GM12865 (cell line): ENCODE measurements at regions not wholly inside any gene's neighbourhood (a gene's known extent, or its start where the extent isn't known, plus 50 kb on each side); places are given as distances from the start of the nearest gene placed in this dataset.
"Not testable (repeated sequence)": the region's sequence is repeated elsewhere in the genome, so short reads cannot be mapped to it uniquely, and the experiment has no call there.

Experiments used
- DNase-seq: peaks from one replicate; pipeline ENCODE4 v3.0.0; 2010; ENCODE audit warnings: low read depth
- H3K4me3 ChIP-seq: 2 replicates; pipeline ENCODE4 v1.5.1; 2011; ENCODE audit warnings: mild to moderate bottlenecking, low read depth, low read length, control low read depth
- TF ChIP-seq, protein P1 (sequence below): IDR thresholded peaks from 2 replicates; pipeline ENCODE4 v1.5.1; 2011; ENCODE audit warnings: low read length, control low read depth, low read depth, inconsistent platforms; ENCODE audit not compliant: insufficient read depth; ENCODE audit errors: missing control alignments

GRCh38 chr17:71192039-71192555 is 928.7 kb upstream of the SOX9 start:
- DNase-seq = no peak
- TF ChIP-seq, protein P1, sequence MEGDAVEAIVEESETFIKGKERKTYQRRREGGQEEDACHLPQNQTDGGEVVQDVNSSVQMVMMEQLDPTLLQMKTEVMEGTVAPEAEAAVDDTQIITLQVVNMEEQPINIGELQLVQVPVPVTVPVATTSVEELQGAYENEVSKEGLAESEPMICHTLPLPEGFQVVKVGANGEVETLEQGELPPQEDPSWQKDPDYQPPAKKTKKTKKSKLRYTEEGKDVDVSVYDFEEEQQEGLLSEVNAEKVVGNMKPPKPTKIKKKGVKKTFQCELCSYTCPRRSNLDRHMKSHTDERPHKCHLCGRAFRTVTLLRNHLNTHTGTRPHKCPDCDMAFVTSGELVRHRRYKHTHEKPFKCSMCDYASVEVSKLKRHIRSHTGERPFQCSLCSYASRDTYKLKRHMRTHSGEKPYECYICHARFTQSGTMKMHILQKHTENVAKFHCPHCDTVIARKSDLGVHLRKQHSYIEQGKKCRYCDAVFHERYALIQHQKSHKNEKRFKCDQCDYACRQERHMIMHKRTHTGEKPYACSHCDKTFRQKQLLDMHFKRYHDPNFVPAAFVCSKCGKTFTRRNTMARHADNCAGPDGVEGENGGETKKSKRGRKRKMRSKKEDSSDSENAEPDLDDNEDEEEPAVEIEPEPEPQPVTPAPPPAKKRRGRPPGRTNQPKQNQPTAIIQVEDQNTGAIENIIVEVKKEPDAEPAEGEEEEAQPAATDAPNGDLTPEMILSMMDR = no peak
- no peak overlapping the region for H3K4me3 ChIP-seq

DNA sequence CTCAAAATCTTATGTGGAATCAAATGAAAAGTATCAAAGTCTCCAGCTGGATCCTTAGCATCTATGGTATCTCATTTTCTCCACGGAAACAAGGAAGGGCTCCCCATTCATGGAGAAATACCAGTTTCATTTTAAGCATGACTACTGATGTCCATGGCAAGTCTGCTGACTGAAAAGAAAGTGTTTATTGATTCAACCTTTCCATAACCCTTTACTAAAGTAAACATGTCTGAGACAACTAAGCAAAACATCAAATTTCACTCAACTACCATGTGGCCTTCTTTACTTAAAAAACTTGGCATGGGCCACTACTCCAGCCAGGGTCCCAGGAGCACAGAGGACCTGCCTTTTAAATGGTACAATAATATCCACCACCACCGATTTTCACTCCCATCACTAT is 928.0 kb upstream of the SOX9 start:
- H3K4me3 ChIP-seq = no peak overlapping the region
- TF ChIP-seq, protein P1 = no peak
- DNase-seq = no peak

DNA sequence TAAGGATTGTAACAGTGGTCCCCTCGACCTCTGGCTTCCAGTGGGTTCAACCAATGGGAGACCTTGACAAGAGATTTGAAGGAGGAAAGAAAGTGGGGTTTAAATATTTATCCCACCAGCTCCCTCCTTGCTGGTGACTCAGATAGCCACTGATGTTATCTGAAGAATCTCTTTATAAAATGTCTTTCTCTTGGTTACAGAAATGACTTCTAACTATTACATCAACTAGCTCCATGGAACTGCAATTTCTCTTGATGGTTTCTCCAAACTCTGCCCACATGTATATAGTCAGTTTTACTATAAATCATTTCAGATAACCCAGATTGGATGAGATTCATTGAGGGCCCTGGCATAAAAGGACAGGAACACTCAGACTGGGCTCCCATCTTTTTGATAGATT is 920.2 kb upstream of the SOX9 start:
- TF ChIP-seq, protein P1 = no peak
- H3K4me3 ChIP-seq = no peak overlapping the region
- no peak for DNase-seq

DNA sequence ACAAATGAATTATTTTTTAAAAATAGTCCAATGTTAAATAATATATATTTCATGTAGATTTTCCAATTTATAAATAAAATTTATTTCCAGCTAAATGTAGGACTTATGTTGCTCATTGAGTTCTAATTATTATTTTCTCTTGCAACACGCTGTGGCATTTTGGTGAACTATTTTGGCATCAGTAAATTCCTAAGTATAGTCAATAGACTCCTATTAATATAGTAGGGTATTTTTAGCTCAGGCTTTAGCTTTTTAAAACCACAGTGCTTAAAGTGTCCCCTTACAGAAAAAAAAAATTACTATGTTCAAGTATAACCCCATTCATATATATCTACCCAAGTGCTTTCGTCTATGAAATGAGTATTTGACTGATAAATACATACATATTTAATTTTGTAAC is 919.2 kb upstream of the SOX9 start:
- DNase-seq = no peak
- H3K4me3 ChIP-seq = no peak overlapping the region
- TF ChIP-seq, protein P1 = no peak

DNA sequence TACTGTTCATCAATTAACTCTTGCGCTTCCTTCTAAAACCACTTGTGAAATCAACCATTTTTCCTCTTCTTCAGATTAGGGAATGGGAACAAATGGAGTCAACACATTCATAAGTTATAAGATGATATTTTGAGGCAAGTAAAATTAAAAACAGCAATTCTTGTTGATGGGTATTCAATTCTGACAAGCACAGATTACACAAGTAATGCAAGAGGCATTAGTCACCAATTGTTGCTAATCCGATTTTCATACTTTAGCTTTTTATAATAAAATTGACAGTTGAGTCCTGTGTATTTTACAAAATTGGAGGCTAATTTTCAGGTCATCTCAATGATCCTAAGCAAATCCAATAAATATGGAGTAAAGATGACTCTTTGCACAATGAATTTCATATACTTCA is 918.4 kb upstream of the SOX9 start:
- H3K4me3 ChIP-seq = no peak overlapping the region
- DNase-seq = no peak
- TF ChIP-seq, protein P1 = no peak

GRCh38 chr17:71203953-71204352 is 916.9 kb upstream of the SOX9 start:
- DNase-seq = no peak
- no peak overlapping the region for H3K4me3 ChIP-seq
- TF ChIP-seq, protein P1 = no peak

GRCh38 chr17:71205951-71206350 is 914.9 kb upstream of the SOX9 start:
- not testable (repeated sequence) for DNase-seq, H3K4me3 ChIP-seq

GRCh38 chr17:71208111-71208704 is 912.6 kb upstream of the SOX9 start:
- TF ChIP-seq, protein P1 = no peak
- no peak for DNase-seq
- no peak overlapping the region for H3K4me3 ChIP-seq
